ENCODE measurements at regions not wholly inside any gene's neighbourhood (a gene's known extent, or its start where the extent isn't known, plus 50 kb on each side); places are given as distances from the start of the nearest gene placed in this dataset.

GRCh38 chr21:35664683-35665082, 395.6 kb downstream of the SETD4 start:
- TF ChIP-seq, protein P1, sequence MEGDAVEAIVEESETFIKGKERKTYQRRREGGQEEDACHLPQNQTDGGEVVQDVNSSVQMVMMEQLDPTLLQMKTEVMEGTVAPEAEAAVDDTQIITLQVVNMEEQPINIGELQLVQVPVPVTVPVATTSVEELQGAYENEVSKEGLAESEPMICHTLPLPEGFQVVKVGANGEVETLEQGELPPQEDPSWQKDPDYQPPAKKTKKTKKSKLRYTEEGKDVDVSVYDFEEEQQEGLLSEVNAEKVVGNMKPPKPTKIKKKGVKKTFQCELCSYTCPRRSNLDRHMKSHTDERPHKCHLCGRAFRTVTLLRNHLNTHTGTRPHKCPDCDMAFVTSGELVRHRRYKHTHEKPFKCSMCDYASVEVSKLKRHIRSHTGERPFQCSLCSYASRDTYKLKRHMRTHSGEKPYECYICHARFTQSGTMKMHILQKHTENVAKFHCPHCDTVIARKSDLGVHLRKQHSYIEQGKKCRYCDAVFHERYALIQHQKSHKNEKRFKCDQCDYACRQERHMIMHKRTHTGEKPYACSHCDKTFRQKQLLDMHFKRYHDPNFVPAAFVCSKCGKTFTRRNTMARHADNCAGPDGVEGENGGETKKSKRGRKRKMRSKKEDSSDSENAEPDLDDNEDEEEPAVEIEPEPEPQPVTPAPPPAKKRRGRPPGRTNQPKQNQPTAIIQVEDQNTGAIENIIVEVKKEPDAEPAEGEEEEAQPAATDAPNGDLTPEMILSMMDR (IDR thresholded peaks at IDR 0.05), result no peak
- TF ChIP-seq POLR2A (IDR thresholded peaks at IDR 0.05), result no peak
